MCF 10A (cell line): ENCODE measurements at regions not wholly inside any gene's neighbourhood (a gene's known extent, or its start where the extent isn't known, plus 50 kb on each side); places are given as distances from the start of the nearest gene placed in this dataset.
"Not testable (repeated sequence)": the region's sequence is repeated elsewhere in the genome, so short reads cannot be mapped to it uniquely, and the experiment has no call there.

Experiments
- BruUV-seq: library from RNA; stranded (reverse); fragments of 400-500 nt; replicated peaks from 2 replicates; lab custom pipeline; 2021; lab: Mats Ljungman, UMichigan
- CTCF ChIA-PET: fragments of 300-600 bp; sonication (Branson Sonifier 250); formaldehyde crosslinking; extraction: SDS; loops from one replicate; lab custom pipeline; 2021; ENCODE audit warnings: antibody characterized with exemption, inconsistent platforms; lab: Yijun Ruan, JAX
- POLR2A ChIA-PET: fragments of 300-600, 350-650 bp; sonication (Branson Sonifier 250); formaldehyde crosslinking; extraction: SDS; loops from one replicate; lab custom pipeline; 2020; ENCODE audit warnings: antibody characterized with exemption, inconsistent platforms; lab: Yijun Ruan, JAX
- DNase-seq: peaks from one replicate; pipeline ENCODE4 v3.0.0-alpha.2; 2018; ENCODE audit not compliant: unreplicated experiment
- H3K27ac Mint-ChIP-seq: one replicate; pipeline ENCODE4 v1.8.0; 2022; ENCODE audit warnings: mild to moderate bottlenecking, low read depth, mixed read lengths; ENCODE audit not compliant: unreplicated experiment
- H3K27me3 Mint-ChIP-seq: one replicate; pipeline ENCODE4 v1.8.0; 2022; ENCODE audit warnings: mixed read lengths; ENCODE audit not compliant: insufficient read depth, unreplicated experiment
- H3K36me3 Mint-ChIP-seq: one replicate; pipeline ENCODE4 v1.8.0; 2022; ENCODE audit warnings: mild to moderate bottlenecking, moderate library complexity, mixed read lengths; ENCODE audit not compliant: insufficient read depth, unreplicated experiment
- H3K4me1 Mint-ChIP-seq: one replicate; pipeline ENCODE4 v1.8.0; 2022; ENCODE audit warnings: mixed read lengths; ENCODE audit not compliant: insufficient read depth, unreplicated experiment
- H3K4me3 Mint-ChIP-seq: one replicate; pipeline ENCODE4 v1.8.0; 2022; ENCODE audit warnings: mild to moderate bottlenecking, moderate library complexity, mixed read lengths; ENCODE audit not compliant: unreplicated experiment
- H3K9me3 Mint-ChIP-seq: one replicate; pipeline ENCODE4 v1.8.0; 2022; ENCODE audit warnings: mixed read lengths; ENCODE audit not compliant: unreplicated experiment
- CTCF ChIP-seq: fragments of 200-600 bp; IDR thresholded peaks from one replicate; pipeline ENCODE4 v1.8.0; 2022; ENCODE audit warnings: antibody characterized with exemption, mild to moderate bottlenecking; ENCODE audit not compliant: unreplicated experiment
- intact Hi-C: fragments of 100-400 bp; cut with micrococcal nuclease; formaldehyde crosslinking; loops from 2 replicates; pipeline ENCODE4 v1.14.1; 2022

GRCh38 chr21:16215193-16215592 is 485.4 kb downstream of the USP25 start:
- Mint-ChIP-seq H3K27ac (no peak overlapping the region), H3K27me3 (peaks cover 46% of the 10 kb centered on the region), H3K4me1 (peaks cover 8% of the 10 kb centered on the region), H3K4me3 (no peak overlapping the region), H3K36me3 (no peaks in the 10 kb centered on the region), H3K9me3 (no peaks in the 10 kb centered on the region)
- TF ChIP-seq CTCF, result no peak
- DNase-seq, result no peak
- ChIA-PET POLR2A (interaction anchor here (0.7 kb wide), 1 partner anchor 339 kb away, joined by 4 read pairs; no protein-coding TSS in a partner anchor), CTCF (interaction anchor here (0.5 kb wide), 1 partner anchor 104 kb away, joined by 3 read pairs; no protein-coding TSS in a partner anchor)
- BruUV-seq, result no TSS peak
- intact Hi-C loops, result no loop called here

GRCh38 chr21:16215663-16216183 is 485.9 kb downstream of the USP25 start:
- Mint-ChIP-seq H3K27ac (no peak overlapping the region), H3K4me1 (peaks cover 8% of the 10 kb centered on the region), H3K9me3 (no peaks in the 10 kb centered on the region), H3K27me3 (peaks cover 42% of the 10 kb centered on the region), H3K36me3 (no peaks in the 10 kb centered on the region), H3K4me3 (no peak overlapping the region)
- BruUV-seq, result no TSS peak
- intact Hi-C loops, result no loop called here
- DNase-seq, result no peak
- TF ChIP-seq CTCF, result no peak
- POLR2A ChIA-PET, result interaction anchor here (1.2 kb wide), 1 partner anchor 22 kb away, joined by 3 read pairs; no protein-coding TSS in a partner anchor
- CTCF ChIA-PET, result interaction anchor here (0.5 kb wide), 1 partner anchor 105 kb away, joined by 3 read pairs; no protein-coding TSS in a partner anchor

GRCh38 chr21:16216288-16216962 is 486.6 kb downstream of the USP25 start:
- no peak for DNase-seq
- Mint-ChIP-seq H3K9me3 (no peaks in the 10 kb centered on the region), H3K36me3 (no peaks in the 10 kb centered on the region), H3K27me3 (peaks cover 38% of the 10 kb centered on the region), H3K4me1 (peaks cover 7% of the 10 kb centered on the region), H3K27ac (no peak overlapping the region), H3K4me3 (no peak overlapping the region)
- BruUV-seq, result no TSS peak
- CTCF ChIA-PET, result interaction anchor here (0.6 kb wide), 1 partner anchor 22 kb away, joined by 3 read pairs; no protein-coding TSS in a partner anchor
- POLR2A ChIA-PET, result interaction anchor here (1.2 kb wide), 1 partner anchor 22 kb away, joined by 3 read pairs; no protein-coding TSS in a partner anchor
- no peak for TF ChIP-seq CTCF
- intact Hi-C loops, result no loop called here

- TF ChIP-seq CTCF, result no peak
- no peak for DNase-seq
- CTCF ChIA-PET, result interaction anchor here (0.6 to 0.7 kb wide), 2 partner anchors 55 to 642 kb away, joined by 3 to 4 read pairs; no protein-coding TSS in a partner anchor
- Mint-ChIP-seq H3K4me3 (no peak overlapping the region), H3K4me1 (no peaks in the 10 kb centered on the region), H3K9me3 (no peaks in the 10 kb centered on the region), H3K36me3 (no peaks in the 10 kb centered on the region), H3K27ac (no peak overlapping the region), H3K27me3 (peaks cover 20% of the 10 kb centered on the region)
- BruUV-seq, result no TSS peak
- POLR2A ChIA-PET, result no interaction called here
- intact Hi-C loops, result no loop called here
Observed at GRCh38 chr21:16218682-16219343, 489.0 kb downstream of the USP25 start.

- peaks cover 20% of the 10 kb centered on the region for H3K27me3 Mint-ChIP-seq
- BruUV-seq, H3K27ac Mint-ChIP-seq, intact Hi-C loops, H3K4me3 Mint-ChIP-seq, H3K36me3 Mint-ChIP-seq, DNase-seq, H3K4me1 Mint-ChIP-seq, CTCF ChIA-PET: not testable (repeated sequence)
- H3K9me3 Mint-ChIP-seq, result peaks cover 16% of the 10 kb centered on the region
- POLR2A ChIA-PET, result interaction anchor here (0.6 kb wide), 1 partner anchor 354 kb away, joined by 3 read pairs; no protein-coding TSS in a partner anchor
Observed at GRCh38 chr21:16224756-16225155, 495.0 kb downstream of the USP25 start.
